ENCODE measurements at regions not wholly inside any gene's neighbourhood (a gene's known extent, or its start where the extent isn't known, plus 50 kb on each side); places are given as distances from the start of the nearest gene placed in this dataset.

DNA sequence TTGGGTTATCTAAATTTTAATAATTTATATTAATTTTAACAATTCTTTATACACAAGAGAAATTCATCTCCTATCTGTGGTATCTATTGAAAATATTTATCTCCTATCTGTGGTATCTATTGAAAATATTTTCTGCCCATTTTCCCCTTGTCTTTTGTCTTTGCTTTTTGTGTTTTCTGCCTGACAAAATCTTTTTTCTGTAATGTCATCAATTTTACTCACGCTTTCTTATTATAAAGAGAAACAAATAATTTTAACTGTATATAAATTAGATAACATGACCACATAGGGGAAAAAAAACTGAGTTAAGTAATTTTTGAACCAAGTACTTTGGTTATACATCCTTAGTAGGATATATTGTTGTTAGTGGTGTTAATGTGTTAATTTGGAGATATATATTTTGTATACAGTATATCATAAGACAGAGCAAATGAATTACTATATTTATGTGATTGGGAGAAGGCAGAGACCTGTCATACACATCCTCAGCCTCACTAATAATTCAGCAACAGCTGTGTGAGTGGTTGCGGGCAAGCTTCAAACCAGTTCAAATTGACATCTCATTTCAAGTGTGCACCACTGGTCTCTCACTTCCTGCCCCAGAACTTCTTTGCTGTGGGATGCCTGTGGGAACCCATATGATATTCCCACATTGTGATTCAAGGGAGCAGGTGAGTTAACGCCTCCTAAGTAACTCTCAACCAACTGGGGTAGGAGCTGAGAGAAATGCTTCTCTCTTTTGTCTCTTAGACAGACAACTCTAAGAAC, 292.4 kb downstream of the SP3 start:
- DNase-seq (ENCODE audit: extremely low spot score in 2 of 2), result no peak
- H3K27me3 ChIP-seq, result no peaks in the 10 kb centered on the region
- no peak overlapping the region for H3K27ac ChIP-seq
- H3K9me3 ChIP-seq, result no peaks in the 10 kb centered on the region
- intact Hi-C loops (cut with DNase I), result no loop called here
- H3K4me3 ChIP-seq, result no peak overlapping the region
- TF ChIP-seq POLR2A (IDR thresholded peaks at IDR 0.05) (no peak), POLR2AphosphoS5 (IDR thresholded peaks at IDR 0.05; ENCODE audit: insufficient read depth in 1 of 2, low read depth in 1 of 2) (no peak)
- TF ChIP-seq, protein P1, sequence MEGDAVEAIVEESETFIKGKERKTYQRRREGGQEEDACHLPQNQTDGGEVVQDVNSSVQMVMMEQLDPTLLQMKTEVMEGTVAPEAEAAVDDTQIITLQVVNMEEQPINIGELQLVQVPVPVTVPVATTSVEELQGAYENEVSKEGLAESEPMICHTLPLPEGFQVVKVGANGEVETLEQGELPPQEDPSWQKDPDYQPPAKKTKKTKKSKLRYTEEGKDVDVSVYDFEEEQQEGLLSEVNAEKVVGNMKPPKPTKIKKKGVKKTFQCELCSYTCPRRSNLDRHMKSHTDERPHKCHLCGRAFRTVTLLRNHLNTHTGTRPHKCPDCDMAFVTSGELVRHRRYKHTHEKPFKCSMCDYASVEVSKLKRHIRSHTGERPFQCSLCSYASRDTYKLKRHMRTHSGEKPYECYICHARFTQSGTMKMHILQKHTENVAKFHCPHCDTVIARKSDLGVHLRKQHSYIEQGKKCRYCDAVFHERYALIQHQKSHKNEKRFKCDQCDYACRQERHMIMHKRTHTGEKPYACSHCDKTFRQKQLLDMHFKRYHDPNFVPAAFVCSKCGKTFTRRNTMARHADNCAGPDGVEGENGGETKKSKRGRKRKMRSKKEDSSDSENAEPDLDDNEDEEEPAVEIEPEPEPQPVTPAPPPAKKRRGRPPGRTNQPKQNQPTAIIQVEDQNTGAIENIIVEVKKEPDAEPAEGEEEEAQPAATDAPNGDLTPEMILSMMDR (IDR thresholded peaks at IDR 0.05), result no peak
- H3K36me3 ChIP-seq, result no peaks in the 10 kb centered on the region
- H3K4me1 ChIP-seq, result no peaks in the 10 kb centered on the region

DNA sequence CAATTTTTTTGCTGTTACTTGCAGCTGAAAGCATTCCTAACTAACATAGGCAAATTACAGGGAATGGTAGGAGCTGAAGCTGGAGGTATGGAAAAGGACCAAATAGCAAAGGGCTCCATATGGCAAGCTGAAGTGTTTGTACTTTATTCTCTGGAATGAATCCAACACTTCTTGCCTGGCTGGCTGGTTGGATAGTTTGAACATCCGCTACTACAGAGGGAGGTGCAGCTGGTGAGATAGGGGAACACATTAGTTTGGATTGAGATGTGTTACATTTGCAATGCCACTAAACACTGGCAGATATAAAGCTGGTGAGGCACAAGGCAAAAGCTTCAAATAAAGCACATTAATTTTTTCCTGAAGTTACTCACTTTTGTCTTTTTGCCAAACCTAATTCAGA, 291.5 kb downstream of the SP3 start:
- no peak for DNase-seq (ENCODE audit: extremely low spot score in 2 of 2)
- intact Hi-C loops (cut with DNase I), result no loop called here
- Histone ChIP-seq H3K36me3 (no peaks in the 10 kb centered on the region), H3K9me3 (no peaks in the 10 kb centered on the region), H3K4me3 (no peak overlapping the region), H3K27me3 (no peaks in the 10 kb centered on the region), H3K4me1 (no peaks in the 10 kb centered on the region), H3K27ac (no peak overlapping the region)
- TF ChIP-seq POLR2AphosphoS5 (IDR thresholded peaks at IDR 0.05; ENCODE audit: insufficient read depth in 1 of 2, low read depth in 1 of 2) (no peak), POLR2A (IDR thresholded peaks at IDR 0.05) (no peak)
- TF ChIP-seq, protein P1 (IDR thresholded peaks at IDR 0.05), result no peak

DNA sequence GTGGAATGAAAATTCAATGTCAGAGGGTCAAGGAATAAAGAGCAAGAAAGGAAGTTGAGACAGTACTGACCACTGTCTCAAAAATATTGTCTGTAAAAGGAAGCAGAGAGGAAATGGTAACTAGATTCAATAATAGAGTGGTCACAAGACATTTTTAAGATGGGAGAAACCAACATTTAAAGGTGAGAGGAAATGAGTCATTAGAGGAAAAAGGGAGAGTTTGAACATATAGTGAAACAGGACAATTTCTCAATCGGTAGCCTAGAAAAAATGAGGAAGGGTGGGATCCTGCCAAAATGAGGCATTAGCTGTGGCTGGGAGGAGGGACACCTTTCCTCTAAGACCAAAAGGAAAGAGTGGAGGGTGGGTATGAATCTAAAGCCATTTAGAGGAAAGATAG, 288.5 kb downstream of the SP3 start:
- Histone ChIP-seq H3K4me3 (no peak overlapping the region), H3K27me3 (no peaks in the 10 kb centered on the region), H3K27ac (no peak overlapping the region), H3K4me1 (no peaks in the 10 kb centered on the region), H3K36me3 (no peaks in the 10 kb centered on the region), H3K9me3 (peaks cover 3% of the 10 kb centered on the region)
- DNase-seq (ENCODE audit: extremely low spot score in 2 of 2), result no peak
- TF ChIP-seq, protein P1 (IDR thresholded peaks at IDR 0.05), result no peak
- TF ChIP-seq POLR2A (IDR thresholded peaks at IDR 0.05), result no peak
- no peak for TF ChIP-seq POLR2AphosphoS5 (IDR thresholded peaks at IDR 0.05; ENCODE audit: insufficient read depth in 1 of 2, low read depth in 1 of 2)
- intact Hi-C loops (cut with DNase I), result no loop called here

DNA sequence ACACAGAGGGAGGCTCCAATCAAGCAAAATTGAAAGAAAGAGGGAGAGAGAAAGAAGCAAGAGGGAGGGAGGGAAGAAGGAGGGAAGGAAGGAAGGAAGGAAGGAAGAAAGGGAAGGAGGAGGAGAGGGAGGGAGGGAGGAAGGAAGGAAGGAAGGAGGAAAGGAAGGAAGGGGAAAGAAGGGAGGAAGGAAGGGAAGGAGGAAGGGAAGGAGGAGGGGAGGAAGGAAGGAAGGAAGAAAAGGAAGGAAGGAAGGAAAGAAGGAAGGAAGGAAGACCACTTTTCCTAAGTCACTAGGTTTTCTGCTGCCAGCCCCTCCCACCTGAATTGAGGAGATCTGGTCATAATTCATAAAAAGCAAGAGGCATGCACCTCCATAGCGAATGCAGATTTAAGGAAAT, 287.0 kb downstream of the SP3 start:
- no peak overlapping the region for H3K27ac ChIP-seq
- intact Hi-C loops (cut with DNase I), result no loop called here
- H3K27me3 ChIP-seq, result no peaks in the 10 kb centered on the region
- H3K4me3 ChIP-seq, result no peak overlapping the region
- no peak for DNase-seq (ENCODE audit: extremely low spot score in 2 of 2)
- no peak for TF ChIP-seq POLR2AphosphoS5 (IDR thresholded peaks at IDR 0.05; ENCODE audit: insufficient read depth in 1 of 2, low read depth in 1 of 2)
- no peak for TF ChIP-seq POLR2A (IDR thresholded peaks at IDR 0.05)
- TF ChIP-seq, protein P1 (IDR thresholded peaks at IDR 0.05), result no peak
- H3K9me3 ChIP-seq, result peaks cover 3% of the 10 kb centered on the region
- H3K4me1 ChIP-seq, result no peaks in the 10 kb centered on the region
- H3K36me3 ChIP-seq, result no peaks in the 10 kb centered on the region

DNA sequence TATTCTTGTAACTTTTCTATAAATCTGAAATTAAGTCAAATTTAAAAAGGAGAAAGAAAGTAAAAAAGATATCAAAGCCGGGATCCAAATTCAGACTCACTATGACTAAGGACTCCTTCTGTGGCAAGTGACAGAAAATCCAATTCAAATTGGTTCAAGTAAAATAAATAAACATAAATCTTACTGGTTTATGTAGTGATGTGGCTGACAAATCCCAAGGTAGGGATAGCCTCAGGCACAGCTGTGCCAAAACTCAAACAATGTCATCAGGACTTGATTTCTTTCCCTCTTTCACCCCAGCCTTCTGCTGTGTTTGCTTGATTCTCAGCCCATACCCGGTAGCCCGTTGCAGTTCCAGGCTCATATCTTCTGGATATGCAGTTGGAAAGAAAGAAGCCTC, 284.6 kb downstream of the SP3 start:
- Histone ChIP-seq H3K4me3 (no peak overlapping the region), H3K36me3 (no peaks in the 10 kb centered on the region), H3K9me3 (peaks cover 3% of the 10 kb centered on the region), H3K27ac (no peak overlapping the region), H3K27me3 (no peaks in the 10 kb centered on the region), H3K4me1 (no peaks in the 10 kb centered on the region)
- no peak for DNase-seq (ENCODE audit: extremely low spot score in 2 of 2)
- intact Hi-C loops (cut with DNase I), result no loop called here
- no peak for TF ChIP-seq POLR2A (IDR thresholded peaks at IDR 0.05)
- no peak for TF ChIP-seq POLR2AphosphoS5 (IDR thresholded peaks at IDR 0.05; ENCODE audit: insufficient read depth in 1 of 2, low read depth in 1 of 2)

Data from vagina (tissue), 2 donors.